ENCODE measurements at regions not wholly inside any gene's neighbourhood (a gene's known extent, or its start where the extent isn't known, plus 50 kb on each side); places are given as distances from the start of the nearest gene placed in this dataset.

- TF ChIP-seq CTCF (IDR thresholded peaks at IDR 0.05) (no peak), POLR2A (IDR thresholded peaks at IDR 0.05) (no peak)
These were observed 202.0 kb upstream of the COBL start for GRCh38 chr7:51518646-51519045.

All from body of pancreas (tissue), 4 donors.